ENCODE measurements at regions not wholly inside any gene's neighbourhood (a gene's known extent, or its start where the extent isn't known, plus 50 kb on each side); places are given as distances from the start of the nearest gene placed in this dataset.

GRCh38 chr10:117638664-117639200 is 96.2 kb downstream of the EMX2 start:
- 95% methylated on average over 1 of the region's 1 CpG; no CpG with 5 or more reads in 1 of the 2 experiments for WGBS, 2 experiments (ENCODE audit: extremely low coverage in 1 of 2, insufficient coverage in 1 of 2, insufficient read length in 1 of 2, insufficient replicate concordance in 2 of 2, low coverage in 1 of 2, low lambda C conversion rate in 2 of 2, missing lambda C conversion rate in 1 of 2)
- DNase-seq (ENCODE audit: low read depth in 1 of 2, low spot score in 2 of 2) (no peak), FAIRE-seq (no peak)
- Histone ChIP-seq H3K27me3 (replicated peaks in 1 of 4; ENCODE audit: control insufficient read depth in 3 of 4, extremely low read depth in 1 of 4, insufficient read depth in 3 of 4, low read length in 3 of 4) (no peaks in the 10 kb centered on the region), H3K18ac (ENCODE audit: extremely low read depth, low read length) (no peak overlapping the region), H3K9ac (replicated peaks in 1 of 4; ENCODE audit: extremely low read depth in 1 of 4, low read depth in 3 of 4, low read length in 3 of 4) (no peak overlapping the region), H2BK20ac (ENCODE audit: low read length) (no peak overlapping the region), H2BK15ac (ENCODE audit: low read length) (no peak overlapping the region), H3K23ac (ENCODE audit: insufficient read length) (no peak overlapping the region), H4K91ac (replicated peaks; ENCODE audit: insufficient read length, low read length) (no peak overlapping the region), H4K5ac (ENCODE audit: insufficient read length, low read depth, low read length) (no peak overlapping the region), H3K27ac (ENCODE audit: low read depth, low read length) (no peak overlapping the region), H2BK12ac (ENCODE audit: low read depth, low read length) (no peak overlapping the region), H2AFZ (ENCODE audit: low read length) (no peak overlapping the region), H3K36me3 (ENCODE audit: control insufficient read depth in 2 of 4, insufficient read depth in 4 of 4, low read length in 3 of 4) (no peaks in the 10 kb centered on the region), H3K23me2 (ENCODE audit: low read depth, low read length) (no peaks in the 10 kb centered on the region), H3K4me2 (ENCODE audit: insufficient read depth in 1 of 2, low read depth in 2 of 2, low read length in 2 of 2) (no peak overlapping the region), H2BK120ac (replicated peaks; ENCODE audit: low read depth, low read length) (no peak overlapping the region), H2BK5ac (ENCODE audit: low read depth, low read length) (no peak overlapping the region), H3K14ac (ENCODE audit: insufficient read length) (no peak overlapping the region), H4K8ac (ENCODE audit: extremely low read depth, insufficient read depth, low read length) (no peak overlapping the region), H3K4me3 (ENCODE audit: extremely low read depth in 1 of 4, insufficient read depth in 2 of 4, low read depth in 3 of 4, low read length in 4 of 4) (no peak overlapping the region), H3K79me1 (ENCODE audit: low read depth, low read length) (no peaks in the 10 kb centered on the region), H2AK5ac (ENCODE audit: low read depth, low read length) (no peak overlapping the region), H4K20me1 (replicated peaks in 1 of 2; ENCODE audit: control insufficient read depth in 1 of 2, insufficient read depth in 2 of 2, low read length in 2 of 2) (no peaks in the 10 kb centered on the region), H3K79me2 (ENCODE audit: control insufficient read depth in 1 of 2, insufficient read depth in 2 of 2, low read length in 2 of 2) (no peaks in the 10 kb centered on the region), H3K4me1 (replicated peaks in 1 of 4; ENCODE audit: control insufficient read depth in 3 of 4, insufficient read depth in 4 of 4, low read length in 3 of 4) (no peaks in the 10 kb centered on the region), H3K4ac (replicated peaks; ENCODE audit: insufficient read length, low read depth, low read length) (no peak overlapping the region), H3K9me3 (ENCODE audit: insufficient read depth in 2 of 2, low read depth in 1 of 2, low read length in 1 of 2) (no peaks in the 10 kb centered on the region), H3K56ac (replicated peaks; ENCODE audit: insufficient read length, low read depth, low read length) (no peak overlapping the region)
- POLR2A ChIA-PET (ENCODE audit: partially characterized antibody) = no interaction called here
- CTCF ChIA-PET (ENCODE audit: partially characterized antibody) = no interaction called here
- TF ChIP-seq SRF (IDR thresholded peaks at IDR 0.05; ENCODE audit: low read depth, low read length) = no peak
- TF ChIP-seq RBBP5 (IDR thresholded peaks at IDR 0.05; ENCODE audit: borderline replicate concordance, low read depth, low read length) = no peak
- no peak for TF ChIP-seq SIN3A (conservative IDR thresholded peaks at IDR 0.05 in 1 of 2, IDR thresholded peaks at IDR 0.05 in 1 of 2; ENCODE audit: low read depth in 1 of 2, low read length in 2 of 2)
- TF ChIP-seq EGR1 (IDR thresholded peaks at IDR 0.05; ENCODE audit: borderline replicate concordance, low read depth, low read length) = no peak
- no peak for TF ChIP-seq POU5F1 (IDR thresholded peaks at IDR 0.05; ENCODE audit: low read depth, low read length)
- TF ChIP-seq JUND (IDR thresholded peaks at IDR 0.05; ENCODE audit: low read length) = no peak
- TF ChIP-seq TAF1 (IDR thresholded peaks at IDR 0.05; ENCODE audit: low read depth, low read length) = no peak
- TF ChIP-seq RAD21 (IDR thresholded peaks at IDR 0.05 in 1 of 2, conservative IDR thresholded peaks at IDR 0.05 in 1 of 2; ENCODE audit: low read depth in 2 of 2, low read length in 2 of 2) = no peak
- TF ChIP-seq RNF2 (IDR thresholded peaks at IDR 0.05; ENCODE audit: borderline replicate concordance, low read depth, low read length, missing control alignments, poor library complexity, severe bottlenecking) = no peak
- no peak for TF ChIP-seq SP1 (IDR thresholded peaks at IDR 0.05; ENCODE audit: low read depth, low read length)

Data from H1 (cell line).